Suppressor macrophage (primary cell): ENCODE measurements at regions not wholly inside any gene's neighbourhood (a gene's known extent, or its start where the extent isn't known, plus 50 kb on each side); places are given as distances from the start of the nearest gene placed in this dataset.
A peak's percentile ranks its signal among the peaks of the same experiment; 100 is the strongest.

Experiments
- DNase-seq, 4 experiments: peaks; one replicate each; pipeline ENCODE4 v3.0.0-alpha.2; 2020 to 2022

DNA sequence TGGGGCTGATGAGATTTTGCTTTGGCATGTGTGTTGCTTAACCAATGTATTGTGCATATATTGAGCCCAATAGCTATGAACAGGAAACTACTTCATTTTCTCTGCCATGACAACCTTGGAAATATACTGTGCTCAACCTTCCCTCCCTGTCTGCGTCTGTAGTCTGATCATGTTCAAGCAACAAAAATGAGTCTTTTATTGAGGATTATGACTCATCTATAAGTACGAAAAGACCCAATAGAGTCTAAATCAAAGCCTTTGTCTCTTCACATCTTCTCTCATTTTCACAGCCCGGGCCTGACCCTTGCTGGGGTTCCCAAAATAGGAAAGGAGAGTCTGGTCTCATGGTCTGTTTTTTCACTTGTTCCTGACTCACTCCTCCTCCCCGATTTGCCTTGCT is 158.2 kb downstream of the CAND1 start:
- no peak for DNase-seq

DNA sequence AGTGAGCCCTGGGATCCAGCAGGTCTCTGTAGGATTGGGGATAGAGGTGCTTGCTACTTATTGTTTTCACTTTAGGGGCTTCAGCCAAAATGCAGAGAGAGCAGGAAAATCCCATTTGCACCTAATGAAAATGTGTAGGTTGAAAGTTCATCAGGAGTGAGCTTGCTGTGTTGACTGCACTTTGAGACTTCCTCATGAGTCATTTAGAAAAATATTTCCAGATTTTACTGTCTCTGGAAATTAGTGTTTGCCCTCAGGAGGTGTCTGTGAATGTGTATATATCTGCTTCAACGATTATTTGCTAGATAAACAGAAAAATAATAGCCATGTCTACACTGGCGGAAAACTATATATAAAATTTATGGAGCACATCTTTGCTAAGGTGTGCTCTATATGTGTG is 159.3 kb downstream of the CAND1 start:
- DNase-seq = no peak

DNA sequence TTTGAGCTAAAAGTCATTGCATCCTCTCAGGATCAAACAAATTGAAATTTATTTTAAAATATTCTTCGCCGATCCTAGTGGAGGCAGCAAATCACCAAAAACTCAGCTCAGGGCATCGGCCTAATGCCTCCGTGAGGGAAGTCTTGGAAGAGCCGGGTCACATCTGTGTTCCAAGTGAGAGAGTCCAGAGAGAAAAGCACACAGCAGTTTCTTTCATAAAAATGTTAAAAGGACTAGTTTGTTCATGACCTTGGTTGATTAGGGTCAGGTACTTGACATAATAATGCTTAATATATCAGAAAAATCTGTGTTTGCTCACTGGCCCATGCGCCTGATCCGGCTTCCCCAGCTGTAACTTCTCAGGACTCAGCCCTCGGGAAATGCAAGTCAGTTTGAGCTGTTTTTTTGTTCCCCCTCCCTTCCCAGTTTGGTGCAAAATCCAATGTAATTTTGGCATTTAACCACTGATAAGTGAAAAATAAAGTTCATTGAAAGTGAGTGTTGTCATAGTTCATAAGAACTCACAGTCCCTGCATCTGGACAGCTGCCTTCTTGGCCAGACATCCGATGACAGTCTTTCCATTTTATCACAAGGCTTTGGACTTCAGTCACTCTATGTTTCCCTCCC is 161.7 kb downstream of the CAND1 start:
- no peak for DNase-seq

DNA sequence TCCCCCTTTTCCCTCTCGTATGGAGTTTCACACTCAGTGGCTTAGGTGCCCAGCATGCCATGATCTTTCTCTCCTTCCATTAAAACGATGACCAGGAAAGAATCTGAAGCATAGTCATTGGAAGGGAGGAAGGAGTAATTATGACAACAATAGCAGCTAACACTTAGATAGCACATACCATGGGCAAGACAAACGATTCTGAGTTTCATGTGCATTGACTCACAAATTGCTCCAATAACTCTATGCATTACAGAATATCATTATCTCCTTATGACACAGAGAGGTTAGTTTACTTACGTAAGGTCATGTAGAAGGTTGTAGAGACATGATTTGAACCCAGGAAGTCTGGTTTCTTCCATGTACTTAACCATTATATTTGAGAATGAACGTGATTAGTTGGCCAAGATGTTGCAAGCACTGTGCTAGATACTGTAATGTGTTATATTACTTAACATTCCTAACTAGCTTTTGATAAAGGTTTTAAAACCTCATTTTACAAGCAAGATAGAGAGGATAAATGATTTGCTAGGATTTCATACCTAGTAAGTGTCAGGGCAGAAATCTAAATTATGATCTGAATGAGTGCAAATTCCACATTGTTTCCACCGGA is 162.4 kb downstream of the CAND1 start:
- DNase-seq = no peak

DNA sequence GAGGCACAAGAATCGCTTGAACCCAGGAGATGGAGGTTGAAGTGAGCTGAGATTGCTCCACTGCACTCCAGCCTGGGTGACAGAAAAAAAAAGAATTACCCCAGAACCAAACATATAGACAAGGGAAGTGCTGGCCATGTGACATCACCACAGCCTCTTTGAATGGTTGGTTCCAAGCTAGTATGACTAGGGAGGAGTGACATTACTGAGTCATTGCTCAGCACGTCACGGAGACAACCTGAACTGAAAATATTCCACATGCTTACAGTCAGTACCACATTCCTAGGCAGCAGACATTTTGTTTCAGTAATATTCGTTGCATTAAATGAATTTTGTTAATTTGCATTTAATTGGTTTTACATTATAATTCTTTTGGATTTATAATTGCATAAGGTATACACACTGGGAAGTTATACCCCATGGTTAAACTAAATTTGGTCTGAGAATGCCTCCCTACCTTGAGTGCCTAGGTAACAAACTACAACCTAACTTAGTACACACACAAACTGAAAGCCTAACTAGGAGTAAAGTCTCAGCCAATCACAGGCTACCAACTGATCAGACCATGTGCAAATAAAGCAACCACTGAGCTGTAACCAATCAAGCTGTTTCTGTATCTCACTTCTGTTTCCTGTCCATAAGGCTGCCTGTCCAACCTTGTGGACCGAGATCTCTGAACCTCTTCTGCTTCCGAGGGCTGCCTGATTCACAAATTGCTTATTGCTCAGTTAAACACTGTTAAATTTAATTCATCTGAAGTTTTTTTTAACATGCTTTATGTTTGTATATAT is 164.4 kb downstream of the CAND1 start:
- DNase-seq = peak; percentile 38 to 73 (median 59)

DNA sequence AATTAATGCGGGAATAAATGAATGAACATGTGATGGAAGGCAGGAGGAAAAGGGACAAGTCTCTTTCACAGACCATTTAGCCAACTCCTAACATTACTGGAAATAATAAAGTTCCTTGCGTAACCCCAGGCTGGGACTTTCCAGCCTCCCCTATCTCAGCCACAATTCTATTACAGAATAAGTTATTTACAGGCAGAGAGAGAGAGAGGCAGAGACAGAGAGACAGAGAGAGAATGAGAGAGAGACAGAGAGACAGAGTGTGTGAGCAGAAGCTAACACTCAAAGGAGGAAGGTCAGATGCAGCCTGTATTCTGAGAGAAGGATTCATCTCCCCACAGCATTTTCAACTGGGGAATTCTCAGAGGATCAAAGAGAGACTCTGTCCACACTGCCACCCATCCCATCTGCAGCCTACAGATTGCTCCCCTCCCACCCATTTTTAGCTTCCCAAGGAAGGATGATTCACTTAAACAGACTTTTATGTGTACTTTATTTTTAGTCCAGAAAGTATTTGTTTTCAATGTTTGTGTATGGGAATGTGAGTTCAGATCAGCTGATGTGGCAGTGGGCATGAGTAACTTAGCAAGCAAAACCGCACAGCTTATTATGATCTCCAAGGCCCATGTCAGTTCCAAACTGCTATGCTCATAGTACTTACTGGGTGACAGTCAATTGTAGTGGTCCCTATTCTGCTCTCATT is 165.7 kb downstream of the CAND1 start:
- peak; percentile 35 to 77 (median 74) for DNase-seq

DNA sequence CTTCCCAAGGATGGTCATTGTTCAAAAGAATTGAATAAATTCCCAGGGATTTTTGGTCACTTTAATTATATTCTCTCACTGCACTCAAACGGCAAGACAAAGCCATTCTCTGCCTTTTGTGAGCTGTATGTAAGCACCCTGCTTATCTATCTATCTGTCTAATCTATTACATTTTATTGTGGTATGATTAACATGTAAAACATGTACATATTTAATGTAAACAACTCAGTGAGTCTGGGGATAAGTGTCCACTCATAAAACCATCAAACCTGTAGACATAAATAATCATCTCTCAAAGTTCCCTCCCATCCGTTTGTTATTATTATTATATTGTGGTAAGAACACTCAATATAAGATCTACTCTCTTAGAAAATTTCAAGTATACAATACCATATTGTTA is 167.1 kb downstream of the CAND1 start:
- no peak for DNase-seq

DNA sequence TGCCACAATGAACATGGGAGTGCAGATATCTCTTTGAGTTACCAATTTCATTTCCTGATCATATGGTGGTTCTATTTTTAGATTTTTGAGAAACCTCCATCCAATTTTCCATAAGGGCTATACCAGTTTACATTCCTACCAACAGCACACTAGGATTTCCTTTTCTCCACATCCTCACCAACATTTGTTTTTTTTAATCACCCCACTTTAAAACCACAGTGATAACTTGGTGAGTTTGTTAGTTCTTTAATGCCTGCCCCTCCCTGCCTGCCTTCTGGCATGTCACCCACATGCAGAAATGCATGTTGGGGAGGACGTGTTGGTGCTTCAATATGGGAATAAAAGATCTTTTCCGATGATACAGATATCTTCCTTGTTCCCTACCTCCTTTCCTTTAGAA is 167.9 kb downstream of the CAND1 start:
- no peak for DNase-seq

DNA sequence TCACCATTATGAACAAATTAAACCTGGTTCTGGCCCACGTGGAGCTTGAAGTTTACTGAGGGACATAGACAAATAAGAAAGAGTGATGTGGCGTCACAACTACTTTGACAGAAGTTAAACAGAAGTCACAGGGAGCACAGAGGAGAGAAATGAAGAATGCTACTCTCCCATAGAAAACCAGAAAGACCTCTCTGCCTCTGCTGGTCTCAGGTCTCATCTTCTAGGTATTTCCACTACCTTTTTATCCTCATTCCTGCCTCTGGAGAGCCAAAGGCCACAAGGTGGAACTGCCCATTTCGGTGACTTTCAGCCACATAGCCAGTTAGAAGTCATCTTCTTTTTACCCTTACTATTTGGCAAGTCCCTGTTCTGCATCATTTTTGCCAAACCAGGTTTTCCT is 170.5 kb downstream of the CAND1 start:
- DNase-seq = no peak

DNA sequence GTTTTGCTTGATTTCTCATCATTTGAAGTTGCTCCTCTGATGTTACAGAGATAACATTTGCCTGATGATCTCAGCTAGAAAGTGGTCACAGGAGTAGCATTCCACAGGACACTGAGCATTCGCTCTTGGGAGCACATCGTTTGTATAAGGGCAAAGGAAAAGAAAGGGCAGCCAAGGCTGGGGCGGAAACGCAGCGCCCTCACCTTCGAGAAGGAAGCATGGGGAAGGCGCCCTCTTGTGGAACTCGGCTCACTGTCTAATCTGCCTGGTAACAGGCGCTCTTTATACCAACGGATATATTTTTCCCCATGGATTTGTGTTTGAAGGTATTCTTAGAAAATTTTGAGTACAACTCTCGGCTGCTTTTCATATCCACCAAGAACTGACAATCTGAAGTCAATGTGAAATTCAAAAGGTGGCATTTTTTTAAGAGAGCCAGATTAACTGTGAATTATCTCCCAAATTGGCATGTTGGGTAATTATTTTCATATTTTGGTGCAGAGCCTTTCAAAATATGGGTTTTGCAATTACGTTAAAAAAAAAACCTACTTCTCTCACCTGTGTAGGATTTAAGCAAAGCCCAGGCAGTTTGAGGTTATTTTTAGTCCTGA is 172.7 kb downstream of the CAND1 start:
- peak; percentile 77 to 90 (median 82) for DNase-seq

DNA sequence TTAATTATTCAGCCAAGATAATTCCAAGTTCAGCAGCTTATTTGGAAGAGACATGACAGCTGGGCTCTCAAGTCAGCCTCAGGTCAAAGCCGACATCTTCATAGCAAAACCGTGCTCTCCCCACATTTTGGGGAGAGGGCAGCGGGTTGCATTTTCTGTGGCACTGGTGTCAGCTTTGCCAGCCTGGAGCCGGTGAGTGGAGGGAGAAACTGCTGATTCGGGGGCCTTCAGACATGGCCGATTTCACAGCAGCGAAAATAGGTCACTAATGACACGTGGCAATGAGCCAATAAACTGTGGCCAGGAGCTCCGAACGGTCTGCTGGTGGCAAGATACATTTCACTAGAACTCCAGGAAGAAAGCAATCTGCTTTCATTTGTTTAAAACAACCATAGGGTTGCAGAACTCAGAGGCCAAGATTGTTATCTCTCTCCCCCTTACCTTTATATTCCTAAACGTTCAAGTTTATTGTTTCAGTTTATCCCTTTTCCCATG is 173.2 kb downstream of the CAND1 start:
- peak in 2 of 4 experiments; percentile 16 to 18 for DNase-seq

DNA sequence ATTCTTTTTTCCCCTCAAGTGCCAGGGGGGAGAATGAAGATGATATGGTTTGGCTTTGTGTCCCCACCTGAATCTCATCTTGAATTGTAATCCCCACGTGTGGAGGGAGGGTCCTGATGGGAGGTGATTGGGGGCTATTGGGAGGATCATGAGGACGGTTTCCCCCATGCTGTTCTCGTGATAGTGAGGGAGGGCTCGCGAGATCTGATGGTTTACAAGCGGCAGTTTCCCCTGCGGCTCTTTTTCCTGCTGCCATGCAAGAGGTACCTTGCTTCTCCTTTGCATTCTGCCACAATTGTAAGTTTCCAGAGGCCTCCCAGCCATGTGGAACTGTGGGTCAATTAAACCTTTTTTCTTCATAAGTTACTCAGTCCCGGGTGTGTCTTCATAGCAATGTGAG is 173.7 kb downstream of the CAND1 start:
- no peak for DNase-seq

DNA sequence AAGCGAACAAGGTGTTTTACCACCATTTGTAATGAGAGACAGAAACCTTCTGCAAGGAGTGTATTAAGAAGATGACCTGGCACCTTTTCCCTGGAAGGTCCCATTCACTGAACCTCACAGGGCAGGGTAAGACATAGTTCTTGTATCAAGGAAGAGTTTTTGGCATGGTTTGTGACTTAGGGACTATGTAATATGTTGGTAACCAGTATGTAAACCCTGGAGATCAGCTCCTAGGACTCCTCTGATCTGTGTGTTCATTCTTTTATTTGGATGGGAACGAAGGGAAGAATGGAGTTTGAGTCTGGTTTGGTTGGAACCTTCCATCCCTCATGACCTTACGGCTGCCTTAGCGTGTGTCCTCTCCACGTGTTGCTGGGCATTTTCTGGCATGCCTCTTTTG is 175.4 kb downstream of the CAND1 start:
- no peak for DNase-seq

DNA sequence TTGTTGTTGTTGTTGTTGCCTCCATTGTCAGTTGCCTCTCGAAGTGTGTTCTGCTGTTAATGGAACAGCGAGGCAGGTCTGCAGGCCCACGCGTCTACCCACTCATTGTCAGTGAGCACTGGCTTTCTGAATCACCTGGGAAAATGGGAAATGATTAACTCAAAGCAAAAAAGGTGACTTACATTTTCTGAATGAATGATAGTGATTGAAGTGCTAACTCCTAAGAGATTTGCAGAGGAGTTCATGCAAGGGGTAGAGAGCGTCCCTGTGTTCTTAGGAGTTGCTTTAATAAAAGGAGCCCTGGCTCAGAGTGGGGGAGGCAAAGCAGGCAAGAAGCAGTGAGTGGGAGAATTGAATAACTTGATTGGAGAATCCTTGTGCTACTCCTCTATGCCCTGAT is 177.6 kb downstream of the CAND1 start:
- DNase-seq = no peak

DNA sequence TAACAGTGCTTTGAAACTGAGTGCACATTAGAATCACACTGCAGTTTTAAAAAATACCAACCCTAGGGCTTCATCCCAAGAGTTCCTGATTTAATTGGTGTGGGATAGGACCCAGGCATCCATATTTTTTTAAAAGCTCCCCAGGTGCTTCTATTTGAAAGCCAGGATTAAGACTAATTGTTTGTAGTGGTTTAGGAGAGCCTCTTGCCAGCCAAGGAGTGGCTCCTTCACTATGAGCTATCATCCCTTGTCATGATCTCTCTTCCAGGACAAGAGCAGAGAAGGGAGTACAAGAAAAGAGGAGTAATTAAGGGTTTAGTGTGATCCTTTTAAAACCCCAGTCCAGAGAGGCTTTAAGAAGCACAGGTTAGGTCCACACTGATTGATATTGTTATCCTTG is 178.0 kb downstream of the CAND1 start:
- no peak for DNase-seq

DNA sequence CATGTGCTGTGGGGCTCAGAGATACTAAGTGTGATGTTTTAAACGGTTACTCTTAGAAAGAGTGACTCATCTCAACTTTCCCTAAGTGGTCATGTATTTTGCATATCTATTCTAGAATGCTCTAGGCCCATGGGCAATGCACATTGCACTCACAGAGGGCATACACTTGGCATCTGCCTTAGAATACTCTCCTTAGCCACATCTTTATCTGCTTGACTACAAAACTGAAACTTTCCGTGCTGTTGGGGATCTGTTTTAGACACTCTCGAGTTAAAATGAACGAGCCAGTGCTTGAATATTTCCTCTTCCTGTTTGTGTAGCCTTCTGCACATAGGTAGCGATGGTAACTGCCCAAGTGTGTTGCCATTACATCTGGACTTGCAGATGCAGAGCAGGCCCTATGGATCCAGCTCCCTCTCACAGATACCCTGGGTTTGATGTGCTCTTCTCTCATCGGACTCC is 180.5 kb downstream of the CAND1 start:
- DNase-seq = no peak

DNA sequence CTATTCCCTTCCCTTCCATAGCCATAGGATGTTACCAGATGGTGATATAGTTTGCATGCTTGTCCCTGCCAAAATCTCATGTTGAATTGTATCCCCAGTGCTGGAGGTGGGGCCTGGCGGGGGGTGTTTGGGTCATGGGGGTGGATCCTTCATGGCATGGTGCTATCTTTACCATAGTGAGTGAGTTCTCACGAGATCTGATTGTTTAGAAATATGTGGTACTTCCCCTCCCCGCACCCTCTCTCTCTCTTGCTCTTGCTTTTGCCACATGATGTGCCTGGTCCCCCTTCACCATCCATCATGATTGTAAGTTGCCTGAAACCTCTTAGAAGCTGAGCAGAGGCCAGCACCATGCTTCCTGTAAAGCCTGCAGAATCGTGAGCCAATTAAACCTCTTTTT is 181.3 kb downstream of the CAND1 start:
- DNase-seq = peak in 3 of 4 experiments; percentile 42 to 53 (median 50)

DNA sequence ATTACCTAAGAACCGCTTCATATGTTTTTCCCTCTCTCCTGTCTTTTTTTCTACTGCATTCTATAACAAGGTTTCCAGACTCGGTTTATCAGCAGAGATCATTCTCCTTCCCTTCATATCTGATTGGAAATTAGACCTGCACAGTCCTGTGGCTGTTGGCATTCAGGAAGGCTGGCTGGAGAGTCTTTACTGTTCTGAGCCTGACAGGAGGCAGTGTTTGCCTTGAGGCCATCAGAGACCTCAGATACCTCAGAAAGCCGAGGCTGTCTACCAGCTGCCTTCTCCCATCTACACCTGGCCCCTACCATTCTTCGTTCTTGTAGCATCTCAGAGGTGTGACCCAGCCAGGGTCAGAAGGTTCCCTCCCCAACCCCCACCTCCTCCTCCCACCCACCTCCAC is 182.0 kb downstream of the CAND1 start:
- peak in 1 of 4 experiments; percentile 16 for DNase-seq

DNA sequence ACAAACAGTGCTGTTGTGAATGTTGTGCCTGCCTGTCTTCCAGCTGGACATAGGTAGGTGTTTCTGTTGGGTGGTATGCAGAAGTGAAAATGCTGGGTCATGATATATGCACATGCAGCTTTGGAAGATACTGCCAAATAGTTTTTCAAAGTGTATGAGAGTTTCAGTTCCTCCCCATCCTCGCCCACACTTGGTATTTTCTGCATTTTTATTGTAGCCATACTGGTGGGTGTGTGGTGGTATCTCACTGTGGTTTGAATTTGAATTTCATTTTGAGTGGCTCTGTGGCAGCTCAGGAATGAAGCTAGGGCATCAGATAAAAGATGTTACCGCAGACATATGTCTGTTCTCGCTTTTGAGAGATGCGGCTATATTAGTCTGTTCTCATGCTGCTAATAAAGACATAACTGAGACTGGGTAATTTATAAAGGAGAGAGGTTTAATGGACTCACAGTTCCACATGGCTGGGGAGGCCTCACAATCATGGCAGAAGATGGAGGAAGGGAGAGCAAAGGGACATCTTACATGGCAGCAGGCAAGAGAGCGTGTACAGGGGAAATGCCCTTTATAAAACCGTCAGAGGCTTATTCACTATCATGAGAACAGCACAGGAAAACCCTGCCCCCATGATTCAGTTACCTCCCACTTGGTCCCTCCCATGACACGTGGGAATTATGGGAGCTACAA is 183.1 kb downstream of the CAND1 start:
- peak; percentile 66 to 92 (median 79) for DNase-seq

DNA sequence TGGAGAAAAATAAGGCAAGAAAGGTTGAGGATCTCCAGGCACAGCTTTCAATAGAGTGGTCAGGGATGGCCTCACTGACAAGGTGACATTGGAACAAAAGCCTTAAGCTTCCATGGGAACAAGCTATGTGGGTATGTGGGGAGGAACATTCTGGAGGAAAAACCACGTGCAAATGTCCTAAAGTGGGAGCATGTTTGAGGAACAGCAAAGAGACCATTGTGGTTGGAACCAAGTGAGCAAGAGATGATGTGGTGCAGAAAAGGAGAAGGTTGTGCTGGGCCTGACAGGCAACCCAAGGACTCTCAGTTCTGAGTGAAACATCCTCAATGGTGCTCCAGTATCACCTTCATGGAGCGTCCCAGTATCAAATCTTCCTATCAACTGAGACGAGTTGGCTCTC is 184.0 kb downstream of the CAND1 start:
- DNase-seq = peak in 3 of 4 experiments; percentile 54 to 69 (median 55)

DNA sequence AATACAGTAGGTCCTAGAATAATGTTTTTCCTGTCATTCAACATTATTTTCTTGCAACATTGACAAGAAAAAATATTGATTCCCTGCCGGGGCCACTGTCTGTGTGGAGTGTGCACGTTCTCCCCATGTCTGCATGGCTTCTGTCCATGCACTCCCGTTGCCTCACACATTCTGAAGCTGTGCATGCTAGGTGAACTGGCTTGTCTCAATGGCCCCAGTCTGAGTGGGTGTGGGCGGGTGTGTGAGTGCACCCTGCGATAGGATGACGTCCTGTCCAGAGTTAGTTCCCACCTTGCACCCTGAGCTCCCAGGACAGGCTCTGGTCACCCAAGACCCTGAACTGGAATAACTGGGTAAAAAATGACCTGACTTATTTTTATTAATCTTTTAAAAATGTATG is 186.1 kb downstream of the CAND1 start:
- DNase-seq = no peak

DNA sequence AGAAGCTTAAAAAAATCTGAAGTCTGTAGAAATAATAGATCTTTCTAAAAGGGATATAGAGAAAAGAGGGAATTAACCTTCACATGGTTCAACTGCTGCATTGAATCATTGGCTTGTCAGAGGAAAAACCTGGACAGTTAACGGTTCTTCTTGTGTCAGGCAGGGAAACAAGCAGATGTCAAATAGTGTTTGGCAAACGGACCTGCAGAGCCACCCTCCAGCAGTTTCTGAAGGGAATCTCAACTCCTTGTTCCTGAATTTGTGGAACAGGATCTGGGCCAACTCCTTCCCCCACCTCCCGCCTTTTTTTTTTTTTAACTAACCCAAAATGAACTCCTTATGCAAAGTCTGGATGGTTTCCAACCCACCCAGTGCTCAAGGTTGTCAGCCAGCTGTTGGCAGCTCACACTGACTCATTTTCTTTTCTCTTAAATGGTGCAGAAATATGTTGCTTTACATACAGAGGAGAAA is 187.3 kb downstream of the CAND1 start:
- peak; percentile 60 to 85 (median 75) for DNase-seq
